GM10266 (cell line): ENCODE measurements at regions not wholly inside any gene's neighbourhood (a gene's known extent, or its start where the extent isn't known, plus 50 kb on each side); places are given as distances from the start of the nearest gene placed in this dataset.

Experiments
- DNase-seq: peaks from one replicate; pipeline ENCODE4 v3.0.0; 2012; ENCODE audit errors: extremely low spot score
- CTCF ChIP-seq: IDR thresholded peaks from 2 replicates; pipeline ENCODE4 v1.5.1; 2012; ENCODE audit warnings: mild to moderate bottlenecking, low read depth; ENCODE audit not compliant: control insufficient read depth, insufficient read depth; ENCODE audit errors: missing control alignments

GRCh38 chr2:15833731-15834130 is 106.6 kb upstream of the MYCN start:
- TF ChIP-seq CTCF: no peak

GRCh38 chr2:15834381-15835031 is 105.8 kb upstream of the MYCN start:
- DNase-seq: no peak
- TF ChIP-seq CTCF: no peak

More at GRCh38 chr2:15833731-15834130, 106.6 kb upstream of the MYCN start:
- DNase-seq: no peak

GRCh38 chr2:15835991-15836688 is 104.2 kb upstream of the MYCN start:
- TF ChIP-seq CTCF: no peak
- no peak for DNase-seq

GRCh38 chr2:15836689-15837610 is 103.4 kb upstream of the MYCN start:
- TF ChIP-seq CTCF: no peak
- DNase-seq: no peak

GRCh38 chr2:15838481-15839090 is 101.8 kb upstream of the MYCN start:
- no peak for TF ChIP-seq CTCF
- DNase-seq: no peak

- DNase-seq: no peak
- TF ChIP-seq CTCF: no peak
Measured at GRCh38 chr2:15839426-15840124, 100.8 kb upstream of the MYCN start.
